Kidney (tissue), 13 donors: ENCODE measurements at regions not wholly inside any gene's neighbourhood (a gene's known extent, or its start where the extent isn't known, plus 50 kb on each side); places are given as distances from the start of the nearest gene placed in this dataset.

ENCODE experiments used
- DNase-seq, 5 donors: peaks; one replicate each; pipeline ENCODE4 v3.0.0-alpha.2; 2013 to 2020
- FAIRE-seq: peaks from 2 replicates; lab custom pipeline; 2012; peaks lifted over from hg19 to GRCh38; lab: Jason Lieb, UNC
- H3K27ac ChIP-seq, 2 donors: one replicate each; pipeline ENCODE4 v1.7.0; 2013; ENCODE audit warnings: low read depth in 2 of 2, low read length in 2 of 2, inconsistent platforms in 1 of 2
- H3K27me3 ChIP-seq: one replicate; pipeline ENCODE4 v1.7.1; 2013; ENCODE audit warnings: low read length, inconsistent platforms; ENCODE audit not compliant: control insufficient read depth, insufficient read depth
- H3K36me3 ChIP-seq, 3 donors: one replicate each; pipeline versions ENCODE4 v1.7.0 to v1.7.1; 2013; ENCODE audit warnings: low read length in 3 of 3, control low read depth in 1 of 3, inconsistent platforms in 1 of 3; ENCODE audit not compliant: insufficient read depth in 3 of 3, control insufficient read depth in 2 of 3
- H3K4me1 ChIP-seq, 3 donors: one replicate each; pipeline versions ENCODE4 v1.7.0 to v1.7.1; 2013; ENCODE audit warnings: low read length in 3 of 3, inconsistent platforms in 1 of 3, low read depth in 1 of 3; ENCODE audit not compliant: control insufficient read depth in 2 of 3, insufficient read depth in 2 of 3
- H3K4me3 ChIP-seq, 3 donors: one replicate each; pipeline versions ENCODE4 v1.7.0 to v1.8.1; 2013; ENCODE audit warnings: low read length in 3 of 3, control low read depth in 1 of 3, inconsistent platforms in 1 of 3
- H3K9ac ChIP-seq, 3 donors: one replicate each; pipeline versions ENCODE4 v1.7.0 to v1.7.1; 2013; ENCODE audit warnings: low read length in 3 of 3, control low read depth in 1 of 3, inconsistent platforms in 1 of 3
- H3K9me3 ChIP-seq, 3 donors: one replicate each; pipeline versions ENCODE4 v1.7.0 to v1.7.1; 2013; ENCODE audit warnings: low read length in 3 of 3, control low read depth in 1 of 3, inconsistent platforms in 1 of 3; ENCODE audit not compliant: control insufficient read depth in 2 of 3, insufficient read depth in 1 of 3
- intact Hi-C: fragments of 100-400 bp; cut with DNase I; formaldehyde crosslinking; loops from one replicate; pipeline ENCODE4 v1.11.1; 2022
- TF ChIP-seq, protein P1 (sequence below): IDR thresholded peaks from 3 replicates; pipeline ENCODE4 v1.5.1; 2012; ENCODE audit warnings: mild to moderate bottlenecking, moderate library complexity, borderline replicate concordance; ENCODE audit not compliant: insufficient read depth; ENCODE audit errors: extremely low read depth
- donor health status: control.
- donor health status: control.
- donor health status: control.
- donor health status: control.
- donor health status: control.
- donor health status: DM: yes; HTN: yes; CAD: no.
- donor health status: Normal renal cell carcinoma (clear cell type).

DNA sequence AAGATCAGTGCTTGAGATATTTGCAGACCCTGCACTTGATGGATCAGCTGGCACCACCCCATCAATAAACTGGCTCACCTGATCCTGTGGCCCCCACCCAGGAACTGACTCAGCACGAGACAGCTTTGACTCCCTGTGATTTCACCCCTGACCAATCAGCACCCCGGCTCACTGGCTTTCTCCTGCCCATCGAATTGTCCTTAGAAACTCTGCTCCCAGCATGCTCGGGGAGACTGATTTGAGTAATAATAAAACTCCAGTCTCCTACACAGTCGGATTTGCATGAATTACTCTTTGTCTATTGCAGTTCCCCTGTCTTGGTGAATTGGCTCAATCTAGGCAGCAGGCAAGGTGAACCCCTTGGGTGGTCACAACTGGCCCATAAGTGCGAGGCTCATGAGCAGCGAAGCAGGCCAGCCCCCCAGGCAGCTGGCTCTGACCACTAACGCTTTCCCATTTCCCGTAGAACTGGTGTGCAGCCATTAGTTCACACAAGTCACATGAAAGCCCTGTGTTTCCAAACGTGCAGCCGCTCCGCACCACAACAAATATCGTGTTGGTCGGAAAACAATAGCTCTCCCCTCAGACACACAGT lies 79.6 kb downstream of the RSPH3 start:
- no peak for DNase-seq
- intact Hi-C loops = no loop called here
- FAIRE-seq = no peak
- H3K4me1 ChIP-seq = peaks cover 0 to 2% (median 0%) of the 10 kb centered on the region in 3 donors
- no peaks in the 10 kb centered on the region for H3K9me3 ChIP-seq
- H3K9ac ChIP-seq = no peak overlapping the region
- no peaks in the 10 kb centered on the region for H3K36me3 ChIP-seq
- no peaks in the 10 kb centered on the region for H3K27me3 ChIP-seq
- TF ChIP-seq, protein P1, sequence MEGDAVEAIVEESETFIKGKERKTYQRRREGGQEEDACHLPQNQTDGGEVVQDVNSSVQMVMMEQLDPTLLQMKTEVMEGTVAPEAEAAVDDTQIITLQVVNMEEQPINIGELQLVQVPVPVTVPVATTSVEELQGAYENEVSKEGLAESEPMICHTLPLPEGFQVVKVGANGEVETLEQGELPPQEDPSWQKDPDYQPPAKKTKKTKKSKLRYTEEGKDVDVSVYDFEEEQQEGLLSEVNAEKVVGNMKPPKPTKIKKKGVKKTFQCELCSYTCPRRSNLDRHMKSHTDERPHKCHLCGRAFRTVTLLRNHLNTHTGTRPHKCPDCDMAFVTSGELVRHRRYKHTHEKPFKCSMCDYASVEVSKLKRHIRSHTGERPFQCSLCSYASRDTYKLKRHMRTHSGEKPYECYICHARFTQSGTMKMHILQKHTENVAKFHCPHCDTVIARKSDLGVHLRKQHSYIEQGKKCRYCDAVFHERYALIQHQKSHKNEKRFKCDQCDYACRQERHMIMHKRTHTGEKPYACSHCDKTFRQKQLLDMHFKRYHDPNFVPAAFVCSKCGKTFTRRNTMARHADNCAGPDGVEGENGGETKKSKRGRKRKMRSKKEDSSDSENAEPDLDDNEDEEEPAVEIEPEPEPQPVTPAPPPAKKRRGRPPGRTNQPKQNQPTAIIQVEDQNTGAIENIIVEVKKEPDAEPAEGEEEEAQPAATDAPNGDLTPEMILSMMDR = no peak
- no peak overlapping the region for H3K27ac ChIP-seq
- no peak overlapping the region for H3K4me3 ChIP-seq

DNA sequence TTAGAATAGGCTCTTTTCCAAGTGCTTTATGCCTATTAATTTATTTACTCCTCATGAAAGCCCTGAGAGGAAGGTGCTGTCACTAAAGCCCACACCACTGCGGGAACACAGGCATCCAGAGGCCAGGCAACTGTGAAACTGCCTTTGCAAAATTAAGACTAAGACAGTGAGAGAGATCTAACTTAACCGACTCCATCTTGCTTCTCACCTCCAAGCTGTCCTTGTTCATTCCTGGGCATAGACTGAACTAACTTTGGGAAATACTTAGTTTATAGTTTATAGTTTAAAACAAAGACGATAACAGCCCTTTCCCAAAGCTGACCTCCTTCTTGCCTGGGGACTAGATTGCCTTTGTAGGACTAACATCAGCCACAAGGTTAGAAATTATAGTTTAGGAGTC lies 80.1 kb downstream of the RSPH3 start:
- Histone ChIP-seq H3K36me3 (no peaks in the 10 kb centered on the region), H3K9ac (no peak overlapping the region), H3K9me3 (no peaks in the 10 kb centered on the region), H3K27ac (no peak overlapping the region), H3K4me3 (no peak overlapping the region), H3K27me3 (no peaks in the 10 kb centered on the region), H3K4me1 (peaks cover 0 to 2% (median 0%) of the 10 kb centered on the region in 3 donors)
- no peak for DNase-seq
- no peak for FAIRE-seq
- intact Hi-C loops = no loop called here
- TF ChIP-seq, protein P1 = no peak

DNA sequence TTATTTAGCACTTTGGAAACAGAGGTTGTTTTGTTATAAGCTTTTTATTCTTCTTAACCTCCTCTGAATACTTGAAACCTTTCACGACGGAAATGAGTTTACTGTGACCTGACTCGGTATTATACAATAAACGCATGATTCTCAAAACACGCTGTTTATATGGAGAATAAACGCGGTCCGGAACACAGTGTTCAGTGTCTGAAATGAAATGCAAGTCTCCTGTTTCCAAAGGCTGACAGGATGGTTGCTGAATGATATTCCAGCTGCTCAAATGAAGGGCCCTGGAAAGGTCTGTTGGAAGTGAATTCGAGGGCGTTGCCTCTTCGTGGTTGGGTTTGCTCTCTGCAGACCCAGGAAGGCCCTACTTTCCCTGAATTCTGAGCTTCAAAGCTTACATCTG lies 83.4 kb downstream of the RSPH3 start:
- intact Hi-C loops = no loop called here

More for the DNA sequence above, 83.4 kb downstream of the RSPH3 start:
- TF ChIP-seq, protein P1 = no peak
- peak in 2 of 5 donors; percentile 34 to 52 for DNase-seq
- H3K36me3 ChIP-seq = no peaks in the 10 kb centered on the region
- no peaks in the 10 kb centered on the region for H3K9me3 ChIP-seq
- no peaks in the 10 kb centered on the region for H3K27me3 ChIP-seq
- no peak overlapping the region for H3K4me3 ChIP-seq
- no peak overlapping the region for H3K27ac ChIP-seq
- peaks cover 0 to 2% (median 0%) of the 10 kb centered on the region in 3 donors for H3K4me1 ChIP-seq
- no peak for FAIRE-seq
- H3K9ac ChIP-seq = no peak overlapping the region
